GM19324 (cell line): ENCODE measurements at regions not wholly inside any gene's neighbourhood (a gene's known extent, or its start where the extent isn't known, plus 50 kb on each side); places are given as distances from the start of the nearest gene placed in this dataset.
A peak's percentile ranks its signal among the peaks of the same experiment; 100 is the strongest.
"Not testable (repeated sequence)": the region's sequence is repeated elsewhere in the genome, so short reads cannot be mapped to it uniquely, and the experiment has no call there.

Experiments
- ATAC-seq: cut with Tn5 transposase; IDR thresholded peaks from one replicate; pipeline ENCODE4 v1.9.1; 2021; ENCODE audit warnings: mild to moderate bottlenecking, moderate library complexity; ENCODE audit not compliant: unreplicated experiment, low FRiP score

DNA sequence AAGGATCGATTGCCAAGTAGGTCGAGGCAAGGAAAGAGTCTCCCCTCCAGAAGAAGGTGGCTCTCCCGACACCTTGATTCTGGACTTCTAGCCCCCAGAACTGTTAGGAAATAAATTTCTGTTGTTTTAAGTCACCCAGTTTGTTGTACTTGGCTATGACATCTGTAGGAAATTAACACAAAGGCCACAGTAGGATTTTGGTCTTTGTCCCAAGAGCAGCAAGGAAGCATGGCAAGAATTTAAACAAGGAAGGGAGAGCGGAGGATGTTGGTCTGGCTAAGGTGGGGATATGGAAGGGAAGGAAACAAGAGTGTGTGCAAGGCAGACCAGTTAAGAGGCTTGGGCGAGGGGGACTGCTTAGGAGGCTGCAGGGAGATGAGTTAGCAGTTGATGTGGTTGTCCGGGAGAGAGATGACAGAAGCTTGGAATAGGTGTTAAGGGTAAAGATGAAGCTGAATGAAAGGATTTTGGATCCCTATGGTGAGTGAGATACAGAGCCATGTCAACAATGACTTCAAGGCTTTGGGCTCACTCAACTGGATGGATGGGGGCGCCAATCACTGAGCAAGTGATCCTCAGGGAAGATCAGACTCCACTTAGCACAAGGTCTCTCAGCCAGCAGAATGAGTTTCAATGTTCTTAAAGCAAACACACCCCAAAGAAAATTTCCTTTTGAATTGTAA, 140.5 kb upstream of the ZNF217 start:
- ATAC-seq, result no peak

DNA sequence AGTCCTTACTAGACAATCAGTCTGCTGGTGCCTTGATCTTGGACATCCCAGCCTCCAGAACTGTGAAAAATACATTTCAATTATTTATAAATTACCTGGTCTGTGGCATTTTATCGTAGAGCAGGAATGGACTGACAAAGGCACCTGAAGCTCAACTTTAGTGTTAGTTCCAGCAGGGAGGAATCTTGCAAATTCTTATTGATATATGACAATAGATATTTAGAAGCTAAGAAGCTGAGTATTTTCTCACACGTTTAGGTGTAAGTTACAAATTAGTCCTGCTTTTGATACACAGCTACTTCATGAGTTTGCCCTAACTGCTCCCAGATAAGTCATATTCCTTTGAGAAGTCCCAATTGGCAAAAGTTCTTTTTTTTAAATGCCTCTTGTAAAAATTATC, 138.0 kb upstream of the ZNF217 start:
- no peak for ATAC-seq

DNA sequence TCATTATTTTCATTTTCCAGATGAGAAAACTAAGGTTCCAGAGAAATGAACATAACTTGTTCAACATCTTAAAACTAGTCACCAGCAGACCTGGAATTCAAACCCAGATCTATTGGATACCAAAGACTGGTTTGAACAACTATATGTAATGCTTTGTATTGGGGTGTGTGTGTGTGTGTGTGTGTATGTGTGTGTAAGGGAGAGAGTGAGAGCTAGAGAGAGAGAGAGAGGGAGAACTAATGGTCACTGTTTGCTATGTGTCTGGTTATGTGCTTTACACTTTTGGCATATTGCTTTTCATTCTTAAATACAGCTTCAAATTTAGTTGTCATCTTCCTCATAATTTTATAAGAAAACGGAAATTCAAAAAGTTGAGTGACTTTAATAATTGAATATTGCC, 134.7 kb upstream of the ZNF217 start:
- ATAC-seq, result no peak

DNA sequence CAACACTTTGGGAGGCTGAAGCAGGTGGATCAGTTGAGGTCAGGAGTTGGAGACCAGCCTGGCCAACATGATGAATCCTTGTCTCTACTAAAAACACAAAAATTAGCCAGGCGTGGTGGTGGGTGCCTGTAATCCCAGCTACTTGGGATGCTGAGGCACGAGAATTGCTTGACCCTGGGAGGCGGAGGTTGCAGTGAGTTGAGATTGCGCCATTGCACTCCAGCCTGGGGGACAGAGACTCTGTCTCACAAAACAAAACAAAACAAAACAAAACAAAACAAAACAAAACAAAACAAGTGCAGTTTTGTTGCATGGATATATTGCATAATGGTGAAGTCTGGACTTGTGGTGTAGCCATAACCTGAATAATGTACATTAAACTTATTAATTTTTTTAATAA, 133.6 kb upstream of the ZNF217 start:
- ATAC-seq, result not testable (repeated sequence)

DNA sequence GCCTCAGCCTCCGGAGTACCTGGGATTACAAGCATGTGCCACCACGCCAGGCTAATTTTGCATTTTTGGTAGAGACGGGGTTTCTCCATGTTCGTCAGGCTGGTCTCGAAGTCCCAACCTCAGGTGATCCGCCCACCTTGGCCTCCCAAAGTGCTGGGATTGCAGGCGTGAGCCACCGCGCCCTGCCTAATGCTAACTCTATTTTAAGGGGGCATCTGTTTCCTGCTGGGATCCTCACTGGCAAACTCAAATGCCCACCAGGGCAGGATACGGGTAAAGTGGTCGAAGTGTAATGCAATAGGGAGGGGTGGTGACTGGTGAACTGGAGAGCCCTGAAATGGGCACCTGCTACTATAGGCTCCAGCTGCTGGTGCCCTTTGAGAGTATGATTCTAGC, 131.9 kb upstream of the ZNF217 start:
- ATAC-seq, result no peak

DNA sequence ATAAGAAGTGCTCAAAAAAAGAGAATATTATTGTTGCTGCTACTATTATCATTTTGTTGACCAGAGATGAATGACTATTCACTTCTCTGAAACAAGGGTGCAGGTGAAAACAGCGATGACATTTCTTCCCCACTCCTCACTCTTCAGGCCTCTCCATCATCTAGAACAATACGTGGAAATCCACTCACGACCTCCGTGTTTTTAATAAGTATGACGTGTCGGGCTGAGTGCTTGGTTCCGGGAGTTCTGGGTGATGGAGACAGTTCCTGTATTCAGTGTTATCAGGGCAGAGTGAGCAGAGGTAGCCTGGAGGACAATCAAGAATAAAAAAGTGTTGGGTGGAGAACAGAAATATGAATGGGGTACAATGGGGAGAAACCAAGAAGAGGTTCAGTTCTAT, 130.0 kb upstream of the ZNF217 start:
- no peak for ATAC-seq

DNA sequence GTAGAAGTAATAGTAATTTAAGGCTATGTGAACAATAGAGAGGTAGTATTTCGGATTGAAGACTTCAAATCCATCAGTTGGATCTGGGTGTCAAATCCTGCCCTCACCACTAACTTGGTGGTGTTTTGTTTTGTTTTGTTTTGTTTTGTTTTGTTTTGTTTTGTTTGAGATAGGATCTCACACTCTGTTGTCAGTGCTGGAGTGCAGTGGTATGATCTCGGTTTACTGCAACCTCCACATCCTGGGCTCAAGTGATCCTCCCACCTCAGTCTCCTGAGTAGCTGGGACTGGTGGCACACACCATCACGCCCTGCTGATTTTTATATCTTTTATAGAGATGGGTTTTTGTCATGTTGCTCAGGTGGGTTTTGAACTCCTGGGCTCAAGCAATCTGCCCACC, 129.4 kb upstream of the ZNF217 start:
- no peak for ATAC-seq

DNA sequence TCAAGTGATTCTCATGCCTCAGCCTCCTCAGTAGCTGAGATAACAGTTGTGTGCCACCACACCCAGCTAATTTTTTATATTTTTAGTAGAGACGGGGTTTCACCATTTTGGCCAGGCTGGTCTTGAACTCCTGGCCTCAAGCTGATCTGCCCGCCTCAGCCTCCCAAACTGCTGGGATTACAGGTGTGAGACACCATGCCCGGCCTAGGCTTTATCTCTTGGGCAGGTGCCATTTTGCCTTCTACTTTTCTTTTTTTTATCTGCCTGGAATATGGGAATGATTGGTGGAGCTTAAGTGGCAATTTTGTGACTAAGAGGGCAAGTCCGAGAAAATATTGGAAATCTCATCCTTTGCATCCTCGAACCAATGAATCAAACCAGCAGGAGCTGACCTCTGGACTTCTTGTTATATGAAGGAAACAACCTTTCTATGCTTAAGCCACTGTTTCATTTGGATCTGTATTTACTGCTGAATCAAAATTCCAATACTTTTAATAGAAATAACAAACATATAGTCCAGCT, 128.9 kb upstream of the ZNF217 start:
- ATAC-seq, result no peak

DNA sequence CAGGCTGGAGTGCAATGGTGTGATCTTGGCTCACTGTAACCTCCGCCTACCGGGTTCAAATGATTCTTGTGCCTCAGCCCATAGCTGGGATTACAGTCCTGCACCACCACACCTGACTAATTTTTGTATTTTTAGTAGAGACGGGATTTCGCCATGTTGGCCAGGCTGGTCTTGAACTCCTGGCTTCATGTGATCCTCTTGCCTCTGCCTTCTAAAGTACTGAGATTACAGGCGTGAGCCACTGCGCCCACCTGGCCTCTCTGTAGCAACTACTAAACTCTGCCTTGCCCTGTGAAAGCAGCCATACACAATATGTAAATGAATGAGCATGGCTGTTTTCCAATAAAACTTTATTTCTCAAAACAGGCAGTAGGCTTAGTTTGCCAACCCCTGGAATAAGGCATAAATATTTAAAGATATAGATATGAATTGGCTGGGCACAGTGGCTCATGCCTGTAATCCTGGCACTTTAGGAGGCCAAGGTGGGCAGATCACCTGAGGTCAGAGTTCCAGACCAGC, 127.9 kb upstream of the ZNF217 start:
- not testable (repeated sequence) for ATAC-seq

DNA sequence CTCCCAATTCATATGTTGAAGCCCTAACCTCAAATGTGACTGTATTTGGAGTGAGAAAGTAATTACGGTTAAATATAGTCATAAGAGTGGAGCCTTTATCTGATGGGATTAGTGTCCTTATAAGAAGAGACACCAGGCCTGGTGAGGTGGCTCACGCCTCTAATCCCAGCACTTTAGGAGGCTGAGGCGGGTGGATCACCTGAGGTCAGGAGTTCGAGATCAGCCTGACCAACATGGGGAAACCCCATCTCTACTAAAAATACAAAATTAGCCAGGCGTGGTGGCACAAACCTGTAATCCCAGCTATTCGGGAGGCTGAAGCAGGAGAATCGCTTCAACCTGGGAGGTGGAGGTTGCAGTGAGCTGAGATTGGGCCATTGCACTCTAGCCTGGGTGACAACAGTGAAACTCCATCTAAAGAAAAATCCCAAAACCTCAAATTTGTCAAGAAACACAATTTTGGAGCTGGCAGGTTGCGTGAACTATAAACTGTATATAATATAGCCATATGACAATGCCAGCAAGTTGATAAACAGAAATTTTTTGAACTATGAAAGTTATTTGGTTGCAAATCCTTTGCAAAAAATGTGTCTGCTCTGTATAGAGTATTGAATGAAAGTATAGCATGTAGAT, 125.6 kb upstream of the ZNF217 start:
- ATAC-seq, result not testable (repeated sequence)

DNA sequence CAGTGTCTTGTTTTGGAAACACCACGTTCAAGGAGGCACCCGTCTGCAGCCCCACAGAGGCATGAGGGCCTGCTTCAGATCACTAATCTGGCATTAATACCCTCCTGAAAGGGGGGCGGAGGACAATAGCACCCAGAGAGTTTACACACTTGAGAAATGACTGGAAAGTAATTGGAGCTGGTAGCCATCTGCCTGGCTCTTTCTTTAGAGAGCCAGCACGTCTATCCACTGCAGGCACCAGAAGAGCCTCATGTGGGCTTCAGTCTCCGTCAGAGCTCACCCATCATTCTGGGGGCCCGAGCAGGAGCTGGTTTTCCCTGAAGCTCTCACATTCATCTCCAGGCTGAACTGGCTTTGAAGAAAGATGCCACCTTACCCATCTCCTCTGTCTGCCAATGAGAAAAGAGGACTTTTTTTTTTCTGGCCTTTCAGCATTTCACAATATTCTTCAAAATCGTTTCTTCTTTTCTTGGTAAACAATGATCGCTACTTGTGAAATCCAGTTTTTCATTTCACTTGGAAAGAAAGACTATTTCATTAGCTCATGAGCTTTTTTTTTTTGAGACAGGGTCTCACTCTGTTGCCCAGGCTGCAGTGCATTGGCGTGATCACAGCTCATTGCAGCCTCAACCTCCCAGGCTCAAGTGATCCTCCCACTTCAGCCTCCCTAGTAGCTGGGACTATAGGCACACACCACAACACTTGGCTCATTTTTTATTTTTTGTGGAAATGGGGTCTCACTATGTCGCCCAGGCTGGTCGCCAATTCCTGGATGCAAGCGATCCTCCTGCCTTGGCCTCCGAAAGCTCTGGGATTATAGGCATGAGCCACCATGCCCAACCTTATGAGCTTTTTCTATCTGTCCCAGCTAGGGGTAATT, 124.7 kb upstream of the ZNF217 start:
- ATAC-seq, result no peak

DNA sequence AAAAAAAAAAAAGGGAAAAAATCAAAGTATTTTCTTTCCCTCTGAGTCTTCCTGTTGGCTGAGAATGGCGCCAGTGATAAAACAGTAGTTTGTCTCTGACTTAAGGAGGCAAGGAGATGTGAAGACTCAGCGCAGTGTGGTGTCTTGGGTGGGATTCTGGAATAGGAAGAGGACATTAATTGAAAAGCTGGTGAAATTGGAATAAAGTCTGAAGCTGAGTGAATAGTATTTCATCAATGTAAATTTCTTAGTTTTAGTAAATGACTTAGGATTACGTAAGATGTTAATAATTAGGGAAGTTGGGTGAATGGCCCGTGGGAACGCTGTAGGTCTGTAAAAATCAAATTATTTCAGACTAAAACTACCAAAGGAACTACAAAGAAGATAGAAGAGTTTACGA, 122.8 kb upstream of the ZNF217 start:
- no peak for ATAC-seq

DNA sequence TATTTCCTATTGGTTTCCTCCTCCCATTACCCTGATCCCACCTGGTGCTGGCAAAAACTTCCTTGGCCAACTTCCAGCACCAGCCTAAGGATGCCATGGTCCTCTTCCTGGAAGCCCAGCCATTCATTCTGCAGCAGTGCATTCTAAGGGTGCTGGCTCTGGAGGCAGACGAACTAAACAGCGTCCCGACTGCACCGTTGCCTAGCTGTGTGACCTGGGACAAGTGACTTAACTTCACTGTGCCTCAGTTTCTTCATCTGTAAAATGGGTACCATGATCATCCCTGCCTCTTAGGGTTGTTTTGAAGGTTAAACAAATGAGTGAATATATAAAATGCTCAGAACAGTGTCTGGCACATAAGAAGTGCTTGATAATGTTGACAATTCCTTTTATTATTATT, 120.9 kb upstream of the ZNF217 start:
- no peak for ATAC-seq

DNA sequence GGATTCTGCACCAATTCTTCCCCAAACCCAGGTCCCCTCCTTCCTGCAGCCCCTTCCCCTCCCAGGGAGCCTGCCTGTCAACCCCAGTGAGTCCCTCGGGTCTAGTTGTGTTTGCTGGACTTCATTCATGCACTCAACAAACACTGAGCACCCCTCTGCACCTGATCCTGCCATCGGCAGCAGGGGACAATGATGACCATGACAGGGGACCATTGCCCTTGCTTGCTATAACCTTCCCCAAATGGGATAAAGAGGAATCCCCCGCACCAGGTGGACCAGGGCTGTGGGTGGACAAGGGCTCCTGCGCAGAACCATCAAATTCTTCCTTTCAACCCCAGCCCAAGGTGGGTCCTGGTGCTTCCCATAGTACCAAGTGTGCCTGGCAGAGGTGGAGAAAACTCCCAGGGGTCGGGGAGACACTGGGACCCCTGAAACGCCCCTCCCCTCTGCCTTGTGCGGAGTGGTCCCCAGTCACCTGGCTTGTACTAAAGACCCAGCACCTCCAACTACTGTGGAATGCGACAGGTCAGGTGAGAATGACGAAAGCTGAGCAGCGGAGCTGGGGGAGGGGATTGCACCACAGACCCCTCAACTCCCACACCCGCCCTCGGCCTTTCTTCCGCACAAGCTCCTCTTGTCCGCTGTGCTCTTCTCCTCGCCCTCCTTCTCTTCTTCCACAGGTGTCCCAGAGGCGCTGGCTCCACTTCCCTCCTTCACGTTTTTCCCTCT, 119.9 kb upstream of the ZNF217 start:
- ATAC-seq, result no peak

DNA sequence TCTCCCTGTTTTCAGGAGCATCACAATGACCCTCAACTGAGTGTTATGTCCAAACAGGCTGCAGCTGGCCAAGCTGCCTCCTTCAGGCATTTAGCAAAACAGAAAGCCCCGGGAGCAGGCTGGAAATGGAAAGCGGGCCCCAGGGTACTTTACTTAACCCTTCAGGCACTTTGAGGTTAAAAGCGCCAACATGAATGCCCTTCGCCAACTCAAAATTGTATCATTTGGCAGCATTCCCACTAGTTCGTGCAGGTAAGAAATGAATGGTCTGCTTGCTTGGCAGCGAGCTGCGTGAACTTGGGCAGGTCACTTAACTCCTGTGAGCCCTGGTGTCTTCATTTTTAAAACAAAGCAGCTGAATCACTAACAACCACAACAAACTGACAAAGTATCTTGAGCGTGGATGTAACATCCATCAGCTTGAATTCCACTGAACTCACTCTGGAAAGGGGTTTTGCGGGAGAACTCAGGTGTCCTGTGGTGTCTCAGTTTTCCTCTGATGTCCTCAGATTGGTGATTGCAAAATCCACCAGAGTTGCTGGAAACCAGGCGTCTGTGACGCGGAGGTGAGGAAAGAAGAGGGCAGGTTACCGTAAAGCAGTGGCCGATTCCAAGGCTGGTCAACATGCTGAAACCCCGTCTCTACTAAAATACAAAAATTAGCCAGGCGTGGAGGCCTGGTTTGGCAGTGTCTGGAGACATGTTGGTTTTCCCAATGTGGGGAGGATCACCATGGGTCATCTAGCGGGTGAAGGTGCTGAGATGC, 118.8 kb upstream of the ZNF217 start:
- ATAC-seq, result no peak

DNA sequence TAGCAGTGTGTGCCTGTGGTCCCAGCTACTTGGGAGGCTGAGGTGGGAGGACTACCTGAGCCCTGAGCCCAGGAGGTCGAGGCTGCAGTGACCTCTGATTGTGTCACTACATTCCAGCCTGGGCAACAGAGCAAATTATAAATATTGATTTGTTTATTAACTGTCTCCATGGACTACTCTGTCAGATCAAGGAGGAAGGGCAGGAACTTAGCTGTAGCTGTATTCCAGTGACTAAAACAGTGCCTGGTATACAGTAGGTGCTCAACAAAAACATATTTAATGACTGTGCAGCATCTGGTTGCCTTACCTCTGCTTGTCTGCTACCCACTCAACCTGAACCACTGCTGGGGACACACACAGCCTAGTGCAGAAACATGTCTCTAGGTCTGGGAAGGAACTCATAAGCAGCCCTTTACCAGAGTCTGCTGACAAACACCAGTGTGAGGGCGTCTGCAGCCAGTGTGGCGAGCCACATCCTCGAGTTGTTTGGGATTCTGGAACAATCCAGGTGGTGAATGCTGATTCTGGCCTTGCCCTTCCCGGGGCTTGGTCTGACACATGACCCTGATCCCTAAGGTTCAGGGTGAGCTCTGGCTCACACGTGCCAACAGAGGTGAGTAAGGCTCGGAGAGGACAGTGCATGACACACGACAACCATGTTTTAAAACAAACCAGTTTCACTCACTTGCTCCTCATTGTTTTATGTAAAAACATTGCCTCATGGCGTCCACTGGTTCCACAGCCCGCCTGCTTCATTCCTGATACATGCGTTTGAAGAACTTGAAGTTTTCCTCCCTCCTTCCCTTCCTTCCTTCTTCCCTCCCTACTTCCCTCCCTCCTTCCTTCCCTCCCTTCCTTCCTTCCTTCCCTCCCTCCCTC, 117.9 kb upstream of the ZNF217 start:
- no peak for ATAC-seq

DNA sequence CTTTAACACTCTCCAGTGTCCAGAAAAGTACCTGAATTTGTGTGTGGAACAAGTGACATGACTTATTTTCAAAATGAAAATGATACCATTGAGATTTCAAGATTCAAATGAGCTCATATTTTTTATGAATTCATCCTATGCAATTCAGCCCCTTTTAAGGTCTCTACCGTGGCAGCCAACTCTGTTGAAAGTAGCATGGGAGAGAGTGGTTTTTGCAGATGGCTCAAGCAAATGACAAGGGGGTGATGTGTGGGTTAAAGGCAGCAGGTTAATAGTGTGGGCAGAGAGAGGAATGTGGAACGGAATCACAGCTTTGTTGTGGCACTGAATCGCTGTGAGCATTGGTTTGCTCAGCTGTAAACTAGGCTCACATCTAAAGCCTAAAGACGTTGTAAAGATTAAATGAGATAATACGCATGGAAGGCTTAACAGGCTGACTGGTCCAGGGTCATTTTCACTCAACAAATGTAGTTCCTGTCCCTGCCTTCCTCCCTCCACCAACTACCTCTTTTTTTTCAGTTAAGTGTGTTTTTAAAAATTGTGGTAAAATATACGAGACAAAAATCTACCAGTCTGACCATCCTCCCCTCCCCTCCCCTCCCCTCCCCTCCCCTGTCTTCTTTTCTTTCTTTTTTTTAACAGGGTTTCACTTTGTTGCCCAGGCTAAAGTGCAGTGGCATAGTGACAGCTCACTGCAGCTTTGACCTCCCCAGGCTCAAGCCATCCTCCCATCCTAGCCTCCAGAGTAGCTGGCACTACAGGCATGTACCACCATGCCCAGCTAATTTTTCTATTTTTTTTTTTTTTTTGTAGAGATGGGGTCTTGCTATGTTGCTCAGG, 114.7 kb upstream of the ZNF217 start:
- peak; percentile 60 for ATAC-seq
